ENCODE measurements at regions not wholly inside any gene's neighbourhood (a gene's known extent, or its start where the extent isn't known, plus 50 kb on each side); places are given as distances from the start of the nearest gene placed in this dataset.

GRCh38 chr20:8953300-8953699 lies 115.6 kb upstream of the PLCB4 start:
- Histone ChIP-seq H3K9me3 (ENCODE audit: insufficient read depth in 2 of 2, low read depth in 1 of 2, low read length in 1 of 2) (no peaks in the 10 kb centered on the region), H4K20me1 (replicated peaks in 1 of 2; ENCODE audit: control insufficient read depth in 1 of 2, insufficient read depth in 2 of 2, low read length in 2 of 2) (no peaks in the 10 kb centered on the region), H3K4me2 (ENCODE audit: insufficient read depth in 1 of 2, low read depth in 2 of 2, low read length in 2 of 2) (no peak overlapping the region), H3K4me1 (replicated peaks in 1 of 4; ENCODE audit: control insufficient read depth in 3 of 4, insufficient read depth in 4 of 4, low read length in 3 of 4) (no peaks in the 10 kb centered on the region), H3K27ac (ENCODE audit: low read depth, low read length) (no peak overlapping the region), H3K79me1 (ENCODE audit: low read depth, low read length) (no peaks in the 10 kb centered on the region), H3K4ac (replicated peaks; ENCODE audit: insufficient read length, low read depth, low read length) (no peak overlapping the region), H2AFZ (ENCODE audit: low read length) (no peak overlapping the region), H3K27me3 (replicated peaks in 1 of 4; ENCODE audit: control insufficient read depth in 3 of 4, extremely low read depth in 1 of 4, insufficient read depth in 3 of 4, low read length in 3 of 4) (no peaks in the 10 kb centered on the region), H2AK5ac (ENCODE audit: low read depth, low read length) (no peak overlapping the region), H2BK5ac (ENCODE audit: low read depth, low read length) (no peak overlapping the region), H4K5ac (ENCODE audit: insufficient read length, low read depth, low read length) (no peak overlapping the region), H2BK120ac (replicated peaks; ENCODE audit: low read depth, low read length) (no peak overlapping the region), H3K23ac (ENCODE audit: insufficient read length) (no peak overlapping the region), H3K4me3 (ENCODE audit: extremely low read depth in 1 of 4, insufficient read depth in 2 of 4, low read depth in 3 of 4, low read length in 4 of 4) (no peak overlapping the region), H3K18ac (ENCODE audit: extremely low read depth, low read length) (no peak overlapping the region), H3K9ac (replicated peaks in 1 of 4; ENCODE audit: extremely low read depth in 1 of 4, low read depth in 3 of 4, low read length in 3 of 4) (no peak overlapping the region), H2BK20ac (ENCODE audit: low read length) (no peak overlapping the region), H2BK15ac (ENCODE audit: low read length) (no peak overlapping the region), H4K91ac (replicated peaks; ENCODE audit: insufficient read length, low read length) (no peak overlapping the region), H3K23me2 (ENCODE audit: low read depth, low read length) (no peaks in the 10 kb centered on the region), H3K56ac (replicated peaks; ENCODE audit: insufficient read length, low read depth, low read length) (no peak overlapping the region), H3K36me3 (ENCODE audit: control insufficient read depth in 2 of 4, insufficient read depth in 4 of 4, low read length in 3 of 4) (no peaks in the 10 kb centered on the region), H2BK12ac (ENCODE audit: low read depth, low read length) (no peak overlapping the region), H4K8ac (ENCODE audit: extremely low read depth, insufficient read depth, low read length) (no peak overlapping the region), H3K14ac (ENCODE audit: insufficient read length) (no peak overlapping the region), H3K79me2 (ENCODE audit: control insufficient read depth in 1 of 2, insufficient read depth in 2 of 2, low read length in 2 of 2) (no peaks in the 10 kb centered on the region)
- WGBS, 2 experiments (ENCODE audit: extremely low coverage in 1 of 2, insufficient coverage in 1 of 2, insufficient read length in 1 of 2, insufficient replicate concordance in 2 of 2, low coverage in 1 of 2, low lambda C conversion rate in 2 of 2, missing lambda C conversion rate in 1 of 2): 100% methylated on average over 1 of the region's 1 CpG; no CpG with 5 or more reads in 1 of the 2 experiments
- DNase-seq (ENCODE audit: low read depth in 1 of 2, low spot score in 2 of 2): no peak
- POLR2A ChIA-PET (ENCODE audit: partially characterized antibody): no interaction called here
- CTCF ChIA-PET (ENCODE audit: partially characterized antibody): interaction anchor here (0.8 to 1.9 kb wide), 5 partner anchors 10 to 100 kb away, joined by 3 to 7 read pairs (median 3); no protein-coding TSS in a partner anchor
- no peak for FAIRE-seq
- TF ChIP-seq RAD21 (IDR thresholded peaks at IDR 0.05 in 1 of 2, conservative IDR thresholded peaks at IDR 0.05 in 1 of 2; ENCODE audit: low read depth in 2 of 2, low read length in 2 of 2): peak; percentile 35 to 37; a peak in 3 of 4 replicates
- TF ChIP-seq, protein P1, sequence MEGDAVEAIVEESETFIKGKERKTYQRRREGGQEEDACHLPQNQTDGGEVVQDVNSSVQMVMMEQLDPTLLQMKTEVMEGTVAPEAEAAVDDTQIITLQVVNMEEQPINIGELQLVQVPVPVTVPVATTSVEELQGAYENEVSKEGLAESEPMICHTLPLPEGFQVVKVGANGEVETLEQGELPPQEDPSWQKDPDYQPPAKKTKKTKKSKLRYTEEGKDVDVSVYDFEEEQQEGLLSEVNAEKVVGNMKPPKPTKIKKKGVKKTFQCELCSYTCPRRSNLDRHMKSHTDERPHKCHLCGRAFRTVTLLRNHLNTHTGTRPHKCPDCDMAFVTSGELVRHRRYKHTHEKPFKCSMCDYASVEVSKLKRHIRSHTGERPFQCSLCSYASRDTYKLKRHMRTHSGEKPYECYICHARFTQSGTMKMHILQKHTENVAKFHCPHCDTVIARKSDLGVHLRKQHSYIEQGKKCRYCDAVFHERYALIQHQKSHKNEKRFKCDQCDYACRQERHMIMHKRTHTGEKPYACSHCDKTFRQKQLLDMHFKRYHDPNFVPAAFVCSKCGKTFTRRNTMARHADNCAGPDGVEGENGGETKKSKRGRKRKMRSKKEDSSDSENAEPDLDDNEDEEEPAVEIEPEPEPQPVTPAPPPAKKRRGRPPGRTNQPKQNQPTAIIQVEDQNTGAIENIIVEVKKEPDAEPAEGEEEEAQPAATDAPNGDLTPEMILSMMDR (IDR thresholded peaks at IDR 0.05; ENCODE audit: control extremely low read depth in 1 of 3, insufficient read depth in 1 of 3, low read depth in 1 of 3, low read length in 3 of 3): peak in 2 of 3 experiments; percentile 30 to 43; a peak in 3 of 4 replicates
- TF ChIP-seq JUN (IDR thresholded peaks at IDR 0.05; ENCODE audit: low read depth, low read length): no peak
- no peak for TF ChIP-seq EGR1 (IDR thresholded peaks at IDR 0.05; ENCODE audit: borderline replicate concordance, low read depth, low read length)
